ENCODE measurements at regions not wholly inside any gene's neighbourhood (a gene's known extent, or its start where the extent isn't known, plus 50 kb on each side); places are given as distances from the start of the nearest gene placed in this dataset.
"Not testable (repeated sequence)": the region's sequence is repeated elsewhere in the genome, so short reads cannot be mapped to it uniquely, and the experiment has no call there.

- DNase-seq (ENCODE audit: insufficient read length, low spot score), result no peak
- FAIRE-seq, result no peak
- TF ChIP-seq, protein P1, sequence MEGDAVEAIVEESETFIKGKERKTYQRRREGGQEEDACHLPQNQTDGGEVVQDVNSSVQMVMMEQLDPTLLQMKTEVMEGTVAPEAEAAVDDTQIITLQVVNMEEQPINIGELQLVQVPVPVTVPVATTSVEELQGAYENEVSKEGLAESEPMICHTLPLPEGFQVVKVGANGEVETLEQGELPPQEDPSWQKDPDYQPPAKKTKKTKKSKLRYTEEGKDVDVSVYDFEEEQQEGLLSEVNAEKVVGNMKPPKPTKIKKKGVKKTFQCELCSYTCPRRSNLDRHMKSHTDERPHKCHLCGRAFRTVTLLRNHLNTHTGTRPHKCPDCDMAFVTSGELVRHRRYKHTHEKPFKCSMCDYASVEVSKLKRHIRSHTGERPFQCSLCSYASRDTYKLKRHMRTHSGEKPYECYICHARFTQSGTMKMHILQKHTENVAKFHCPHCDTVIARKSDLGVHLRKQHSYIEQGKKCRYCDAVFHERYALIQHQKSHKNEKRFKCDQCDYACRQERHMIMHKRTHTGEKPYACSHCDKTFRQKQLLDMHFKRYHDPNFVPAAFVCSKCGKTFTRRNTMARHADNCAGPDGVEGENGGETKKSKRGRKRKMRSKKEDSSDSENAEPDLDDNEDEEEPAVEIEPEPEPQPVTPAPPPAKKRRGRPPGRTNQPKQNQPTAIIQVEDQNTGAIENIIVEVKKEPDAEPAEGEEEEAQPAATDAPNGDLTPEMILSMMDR (IDR thresholded peaks at IDR 0.05; ENCODE audit: insufficient read depth, missing control alignments), result no peak
Measured at GRCh38 chr5:88034520-88034919, 234.1 kb downstream of the TMEM161B start.

DNA sequence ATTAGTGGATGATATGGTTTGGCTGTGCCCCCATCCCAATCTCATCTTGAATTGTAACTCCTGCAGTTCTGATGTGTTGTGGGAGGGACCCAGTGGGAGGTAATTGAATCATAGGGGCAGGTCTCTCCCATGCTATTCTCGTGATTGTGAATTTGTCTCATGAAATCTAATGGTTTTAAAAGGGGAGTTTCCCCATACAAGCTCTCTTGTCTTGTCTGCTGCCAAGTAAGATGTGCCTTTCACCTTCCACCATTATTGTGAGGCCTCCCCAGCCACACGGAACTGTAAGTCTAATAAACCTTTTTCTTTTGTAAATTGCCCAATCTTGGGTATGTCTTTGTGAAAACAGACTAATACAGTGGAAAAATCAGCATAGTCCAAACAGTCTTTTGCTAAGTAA, 235.5 kb downstream of the TMEM161B start:
- DNase-seq (ENCODE audit: insufficient read length, low spot score), result no peak
- no peak for FAIRE-seq
- TF ChIP-seq, protein P1 (IDR thresholded peaks at IDR 0.05; ENCODE audit: insufficient read depth, missing control alignments), result no peak

DNA sequence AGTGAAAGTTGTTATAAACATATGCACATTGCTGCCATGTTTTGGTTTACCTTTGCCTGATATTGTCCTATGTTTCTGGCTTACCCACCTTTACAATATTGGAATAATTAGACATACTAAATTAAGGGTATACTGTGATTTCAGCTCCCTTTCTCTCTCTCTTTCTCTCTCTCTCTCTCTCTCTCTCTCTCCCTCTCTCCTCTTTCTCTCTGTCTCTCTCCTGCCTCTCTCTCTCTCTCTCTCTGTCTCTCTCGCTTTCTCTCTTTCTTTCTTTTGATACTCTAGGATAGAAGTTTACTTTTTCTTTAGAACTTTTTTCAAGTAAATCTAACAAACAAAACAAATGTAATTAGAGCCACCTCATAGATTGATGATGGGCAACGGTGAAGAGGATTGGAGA, 239.6 kb downstream of the TMEM161B start:
- TF ChIP-seq, protein P1 (IDR thresholded peaks at IDR 0.05; ENCODE audit: insufficient read depth, missing control alignments), result no peak
- FAIRE-seq, result no peak
- no peak for DNase-seq (ENCODE audit: insufficient read length, low spot score)

GRCh38 chr5:88021141-88021540, 247.5 kb downstream of the TMEM161B start:
- TF ChIP-seq, protein P1 (IDR thresholded peaks at IDR 0.05; ENCODE audit: insufficient read depth, missing control alignments), result no peak
- DNase-seq (ENCODE audit: insufficient read length, low spot score), result no peak
- FAIRE-seq, result no peak

DNA sequence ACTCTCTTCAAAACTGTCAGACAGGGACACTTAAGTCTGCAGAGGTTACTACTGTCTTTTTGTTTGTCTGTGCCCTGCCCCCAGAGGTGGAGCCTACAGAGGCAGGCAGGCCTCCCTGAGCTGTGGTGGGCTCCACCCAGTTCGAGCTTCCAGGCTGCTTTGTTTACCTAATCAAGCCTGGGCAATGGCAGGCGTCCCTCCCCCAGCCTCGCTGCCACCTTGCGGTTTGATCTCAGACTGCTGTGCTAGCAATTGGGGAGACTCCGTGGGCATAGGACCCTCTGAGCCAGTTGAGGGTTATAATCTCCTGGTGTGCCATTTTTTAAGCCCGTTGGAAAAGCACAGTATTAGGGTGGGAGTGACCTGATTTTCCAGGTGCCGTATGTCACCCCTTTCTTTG, 253.7 kb downstream of the TMEM161B start:
- FAIRE-seq; DNase-seq (ENCODE audit: insufficient read length, low spot score): not testable (repeated sequence)

DNA sequence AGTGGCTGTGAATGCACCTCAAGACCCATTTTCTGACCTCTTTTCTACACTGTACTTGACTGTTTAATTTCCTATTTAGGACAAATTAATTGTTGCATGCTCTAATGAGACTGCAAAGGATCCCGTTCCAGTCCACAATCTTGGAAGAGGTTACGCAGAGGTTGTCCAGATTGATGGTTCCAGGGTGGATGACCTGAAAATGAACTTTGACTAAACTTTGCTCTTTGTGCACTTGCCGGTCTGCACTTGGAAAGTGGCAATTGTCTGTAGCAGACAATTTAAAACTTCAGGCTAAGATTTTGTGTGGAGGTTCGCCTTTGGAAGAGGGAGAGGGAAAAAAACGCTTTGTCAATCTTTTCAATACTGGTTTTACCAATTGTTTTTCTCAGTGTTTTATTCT, 267.8 kb downstream of the TMEM161B start:
- DNase-seq (ENCODE audit: insufficient read length, low spot score) (no peak), FAIRE-seq (no peak)
- TF ChIP-seq, protein P1 (IDR thresholded peaks at IDR 0.05; ENCODE audit: insufficient read depth, missing control alignments), result no peak

DNA sequence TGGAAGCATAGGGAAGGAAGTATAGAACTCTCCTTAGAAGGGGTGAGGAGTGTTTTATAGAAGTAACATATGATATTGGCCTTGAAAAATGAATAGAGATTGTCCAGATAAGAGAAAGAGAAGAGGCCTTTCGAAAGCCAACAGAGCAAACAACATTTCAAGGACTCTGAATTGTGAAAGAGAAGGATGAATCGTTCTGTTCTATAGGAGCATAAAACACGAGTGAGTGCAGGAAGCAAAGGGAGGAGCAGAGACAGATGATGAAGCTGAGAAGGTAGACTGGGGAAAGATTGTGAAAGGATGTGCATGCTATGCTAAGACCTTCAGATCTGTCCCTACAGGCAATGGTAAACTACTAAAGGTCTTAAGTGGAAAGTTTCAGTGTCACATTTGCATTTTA, 271.0 kb downstream of the TMEM161B start:
- DNase-seq (ENCODE audit: insufficient read length, low spot score) (no peak), FAIRE-seq (no peak)
- TF ChIP-seq, protein P1 (IDR thresholded peaks at IDR 0.05; ENCODE audit: insufficient read depth, missing control alignments), result no peak

DNA sequence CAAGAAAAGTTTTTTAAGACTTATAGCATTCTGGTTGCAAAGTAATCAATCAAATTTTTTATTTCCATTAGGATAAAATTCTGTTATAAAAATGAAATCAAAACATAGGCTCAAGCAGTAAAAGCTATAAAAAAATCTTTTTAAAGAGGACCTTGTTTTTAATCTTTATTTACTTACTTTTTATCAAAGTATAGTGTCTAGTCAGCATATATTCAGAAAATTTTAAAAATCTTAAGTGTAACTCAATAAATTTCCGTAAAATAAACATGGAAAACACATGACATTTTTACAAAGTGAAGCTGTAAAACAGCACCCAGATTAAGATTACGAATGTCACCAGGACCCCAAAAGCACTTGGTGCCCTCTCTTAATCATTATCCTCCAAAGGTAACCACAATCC, 302.4 kb downstream of the TMEM161B start:
- TF ChIP-seq, protein P1 (IDR thresholded peaks at IDR 0.05; ENCODE audit: insufficient read depth, missing control alignments), result no peak
- no peak for FAIRE-seq
- no peak for DNase-seq (ENCODE audit: insufficient read length, low spot score)

Measured in D721Med (cell line).